ENCODE measurements at regions not wholly inside any gene's neighbourhood (a gene's known extent, or its start where the extent isn't known, plus 50 kb on each side); places are given as distances from the start of the nearest gene placed in this dataset.

- no peak for ATAC-seq
- Histone ChIP-seq H3K4me1 (no peaks in the 10 kb centered on the region), H3K36me3 (ENCODE audit: insufficient read depth in 1 of 2, low read depth in 1 of 2) (no peaks in the 10 kb centered on the region), H3K27me3 (ENCODE audit: insufficient read depth in 3 of 3, low read length in 2 of 3) (no peaks in the 10 kb centered on the region), H3K9me3 (no peaks in the 10 kb centered on the region), H3K4me3 (no peak overlapping the region), H3K27ac (no peak overlapping the region)
- DNase-seq = no peak
- 75 to 79% (median 75%) methylated on average over 2 of the region's 2 CpGs for WGBS, 3 donors
- intact Hi-C loops (cut with DNase I) = no loop called here
- no peak for TF ChIP-seq CTCF (IDR thresholded peaks at IDR 0.05)
Measured at GRCh38 chr14:39946807-39947206, 514.6 kb upstream of the FBXO33 start.

- H3K4me3 ChIP-seq = no peak overlapping the region
- no peak for ATAC-seq
- no peak for DNase-seq
- intact Hi-C loops (cut with DNase I) = loop anchor here in 1 of 2 donors (5.0 kb wide), 1 partner anchor 147 kb away; no protein-coding TSS in a partner anchor
- no peak overlapping the region for H3K27ac ChIP-seq
- no peaks in the 10 kb centered on the region for H3K9me3 ChIP-seq
- no peaks in the 10 kb centered on the region for H3K36me3 ChIP-seq (ENCODE audit: insufficient read depth in 1 of 2, low read depth in 1 of 2)
- no peak for TF ChIP-seq CTCF (IDR thresholded peaks at IDR 0.05)
- H3K27me3 ChIP-seq (ENCODE audit: insufficient read depth in 3 of 3, low read length in 2 of 3) = no peaks in the 10 kb centered on the region
- no peaks in the 10 kb centered on the region for H3K4me1 ChIP-seq
Measured at GRCh38 chr14:39939023-39939422, 506.8 kb upstream of the FBXO33 start.

GRCh38 chr14:39912192-39913100 is 480.2 kb upstream of the FBXO33 start:
- H3K4me3 ChIP-seq = no peak overlapping the region
- no peak for TF ChIP-seq CTCF (IDR thresholded peaks at IDR 0.05)
- no peaks in the 10 kb centered on the region for H3K9me3 ChIP-seq
- no peak overlapping the region for H3K27ac ChIP-seq
- H3K4me1 ChIP-seq = no peaks in the 10 kb centered on the region
- ATAC-seq = no peak
- no peaks in the 10 kb centered on the region for H3K27me3 ChIP-seq (ENCODE audit: insufficient read depth in 3 of 3, low read length in 2 of 3)
- no peak for DNase-seq
- intact Hi-C loops (cut with DNase I) = no loop called here
- H3K36me3 ChIP-seq (ENCODE audit: insufficient read depth in 1 of 2, low read depth in 1 of 2) = no peaks in the 10 kb centered on the region
- WGBS, 3 donors = 69 to 76% (median 75%) methylated on average over 6 of the region's 6 CpGs

GRCh38 chr14:39897657-39898056 is 465.4 kb upstream of the FBXO33 start:
- Histone ChIP-seq H3K36me3 (ENCODE audit: insufficient read depth in 1 of 2, low read depth in 1 of 2) (no peaks in the 10 kb centered on the region), H3K27ac (no peak overlapping the region), H3K9me3 (no peaks in the 10 kb centered on the region), H3K4me1 (no peaks in the 10 kb centered on the region), H3K27me3 (ENCODE audit: insufficient read depth in 3 of 3, low read length in 2 of 3) (no peaks in the 10 kb centered on the region), H3K4me3 (no peak overlapping the region)
- DNase-seq (no peak), ATAC-seq (no peak)
- intact Hi-C loops (cut with DNase I) = no loop called here
- TF ChIP-seq CTCF (IDR thresholded peaks at IDR 0.05) = no peak
- 98 to 100% (median 98%) methylated on average over 2 of the region's 2 CpGs for WGBS, 3 donors
